ENCODE measurements at regions not wholly inside any gene's neighbourhood (a gene's known extent, or its start where the extent isn't known, plus 50 kb on each side); places are given as distances from the start of the nearest gene placed in this dataset.

- no peak for ATAC-seq (ENCODE audit: poor library complexity)
- no peak overlapping the region for H3K4me3 Mint-ChIP-seq
- intact Hi-C loops (cut with DNase I, micrococcal nuclease), result loop anchor here in 1 of 2 experiments (10.0 kb wide), 1 partner anchor 587 kb away; no protein-coding TSS in a partner anchor
- Histone ChIP-seq H3K27ac (ENCODE audit: low read depth in 1 of 2, low read length in 2 of 2) (no peak overlapping the region), H3K4me3 (ENCODE audit: low read length) (no peak overlapping the region), H3K36me3 (ENCODE audit: insufficient read depth, low read length) (no peaks in the 10 kb centered on the region), H3K9me3 (ENCODE audit: control insufficient read depth in 1 of 2, insufficient read depth in 1 of 2, low read length in 2 of 2) (no peaks in the 10 kb centered on the region), H3K4me1 (ENCODE audit: insufficient read depth, low read length) (no peaks in the 10 kb centered on the region), H3K27me3 (ENCODE audit: control insufficient read depth in 1 of 2, insufficient read depth in 2 of 2, low read length in 2 of 2) (no peaks in the 10 kb centered on the region)
- H3K27ac Mint-ChIP-seq, result no peak overlapping the region
- POLR2A ChIA-PET, result no interaction called here
- CTCF ChIA-PET, result no interaction called here
- H3K9me3 Mint-ChIP-seq, result no peaks in the 10 kb centered on the region
- H3K4me1 Mint-ChIP-seq (ENCODE audit: low read depth), result no peaks in the 10 kb centered on the region
- no peak for TF ChIP-seq CTCF (IDR thresholded peaks at IDR 0.05)
- H3K36me3 Mint-ChIP-seq (ENCODE audit: low read depth), result no peaks in the 10 kb centered on the region
- H3K27me3 Mint-ChIP-seq, result peaks cover 8% of the 10 kb centered on the region
- no peak for DNase-seq
These were observed 342.0 kb upstream of the CAMK1G start for GRCh38 chr1:209241487-209241886.

GRCh38 chr1:209248649-209249279 lies 334.8 kb upstream of the CAMK1G start:
- H3K27me3 Mint-ChIP-seq, result no peaks in the 10 kb centered on the region
- ATAC-seq (ENCODE audit: poor library complexity), result peak; percentile 63
- peak in 12 of 14 experiments; percentile 5 to 62 (median 18) for DNase-seq
- H3K9me3 Mint-ChIP-seq, result no peaks in the 10 kb centered on the region
- no peak overlapping the region for H3K27ac Mint-ChIP-seq
- Histone ChIP-seq H3K27ac (ENCODE audit: low read depth in 1 of 2, low read length in 2 of 2) (no peak overlapping the region), H3K4me3 (ENCODE audit: low read length) (no peak overlapping the region), H3K27me3 (ENCODE audit: control insufficient read depth in 1 of 2, insufficient read depth in 2 of 2, low read length in 2 of 2) (no peaks in the 10 kb centered on the region), H3K9me3 (ENCODE audit: control insufficient read depth in 1 of 2, insufficient read depth in 1 of 2, low read length in 2 of 2) (no peaks in the 10 kb centered on the region), H3K36me3 (ENCODE audit: insufficient read depth, low read length) (no peaks in the 10 kb centered on the region), H3K4me1 (ENCODE audit: insufficient read depth, low read length) (no peaks in the 10 kb centered on the region)
- intact Hi-C loops (cut with DNase I, micrococcal nuclease), result loop anchor here in 1 of 2 experiments (10.0 kb wide), 1 partner anchor 594 kb away; no protein-coding TSS in a partner anchor
- no peaks in the 10 kb centered on the region for H3K36me3 Mint-ChIP-seq (ENCODE audit: low read depth)
- no peak overlapping the region for H3K4me3 Mint-ChIP-seq
- no peaks in the 10 kb centered on the region for H3K4me1 Mint-ChIP-seq (ENCODE audit: low read depth)
- TF ChIP-seq CTCF (IDR thresholded peaks at IDR 0.05), result peak; percentile 93
- POLR2A ChIA-PET, result no interaction called here
- CTCF ChIA-PET, result interaction anchor here (0.6 to 2.4 kb wide), 4 partner anchors 13 to 1227 kb away, joined by 3 to 9 read pairs (median 4); no protein-coding TSS in a partner anchor

GRCh38 chr1:209249280-209249670 lies 334.2 kb upstream of the CAMK1G start:
- Mint-ChIP-seq H3K4me3 (no peak overlapping the region), H3K9me3 (no peaks in the 10 kb centered on the region), H3K27ac (no peak overlapping the region), H3K27me3 (no peaks in the 10 kb centered on the region), H3K4me1 (ENCODE audit: low read depth) (no peaks in the 10 kb centered on the region), H3K36me3 (ENCODE audit: low read depth) (no peaks in the 10 kb centered on the region)
- TF ChIP-seq CTCF (IDR thresholded peaks at IDR 0.05), result no peak
- Histone ChIP-seq H3K9me3 (ENCODE audit: control insufficient read depth in 1 of 2, insufficient read depth in 1 of 2, low read length in 2 of 2) (no peaks in the 10 kb centered on the region), H3K4me1 (ENCODE audit: insufficient read depth, low read length) (no peaks in the 10 kb centered on the region), H3K4me3 (ENCODE audit: low read length) (no peak overlapping the region), H3K27ac (ENCODE audit: low read depth in 1 of 2, low read length in 2 of 2) (no peak overlapping the region), H3K36me3 (ENCODE audit: insufficient read depth, low read length) (no peaks in the 10 kb centered on the region), H3K27me3 (ENCODE audit: control insufficient read depth in 1 of 2, insufficient read depth in 2 of 2, low read length in 2 of 2) (no peaks in the 10 kb centered on the region)
- no peak for DNase-seq
- intact Hi-C loops (cut with DNase I, micrococcal nuclease), result loop anchor here in 1 of 2 experiments (10.0 kb wide), 1 partner anchor 594 kb away; no protein-coding TSS in a partner anchor
- ATAC-seq (ENCODE audit: poor library complexity), result no peak
- ChIA-PET CTCF (interaction anchor here (1.0 to 2.4 kb wide), 3 partner anchors 12 to 1227 kb away, joined by 3 to 9 read pairs (median 4); no protein-coding TSS in a partner anchor), POLR2A (no interaction called here)
